ENCODE measurements at regions not wholly inside any gene's neighbourhood (a gene's known extent, or its start where the extent isn't known, plus 50 kb on each side); places are given as distances from the start of the nearest gene placed in this dataset.

DNA sequence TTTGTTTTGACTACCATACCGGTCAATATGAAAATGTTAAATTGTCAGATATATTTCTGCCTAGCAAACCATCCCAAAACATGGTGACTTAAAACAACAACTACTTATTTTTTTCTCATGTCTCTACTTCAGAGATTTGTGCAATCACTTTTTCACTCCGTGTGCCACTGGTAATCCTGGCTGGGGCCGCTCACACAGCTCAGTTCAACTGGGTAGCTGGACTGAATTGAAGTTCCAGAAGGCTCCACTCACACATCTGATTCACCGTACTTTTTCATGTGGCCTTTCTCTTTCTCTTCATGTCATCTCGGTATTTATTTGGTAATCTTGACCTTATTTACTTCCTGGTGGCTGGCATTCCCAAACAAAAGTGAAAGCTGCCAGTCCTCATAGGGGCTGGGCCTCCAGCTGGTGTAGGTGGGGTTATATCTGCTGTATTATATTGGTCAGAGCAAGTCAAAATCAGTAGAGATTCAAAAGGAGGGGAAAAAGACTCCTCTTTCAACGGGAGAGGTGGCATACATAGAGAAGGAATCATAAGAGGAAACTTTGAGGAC lies 513.9 kb upstream of the NXPH2 start:
- TF ChIP-seq, protein P1, sequence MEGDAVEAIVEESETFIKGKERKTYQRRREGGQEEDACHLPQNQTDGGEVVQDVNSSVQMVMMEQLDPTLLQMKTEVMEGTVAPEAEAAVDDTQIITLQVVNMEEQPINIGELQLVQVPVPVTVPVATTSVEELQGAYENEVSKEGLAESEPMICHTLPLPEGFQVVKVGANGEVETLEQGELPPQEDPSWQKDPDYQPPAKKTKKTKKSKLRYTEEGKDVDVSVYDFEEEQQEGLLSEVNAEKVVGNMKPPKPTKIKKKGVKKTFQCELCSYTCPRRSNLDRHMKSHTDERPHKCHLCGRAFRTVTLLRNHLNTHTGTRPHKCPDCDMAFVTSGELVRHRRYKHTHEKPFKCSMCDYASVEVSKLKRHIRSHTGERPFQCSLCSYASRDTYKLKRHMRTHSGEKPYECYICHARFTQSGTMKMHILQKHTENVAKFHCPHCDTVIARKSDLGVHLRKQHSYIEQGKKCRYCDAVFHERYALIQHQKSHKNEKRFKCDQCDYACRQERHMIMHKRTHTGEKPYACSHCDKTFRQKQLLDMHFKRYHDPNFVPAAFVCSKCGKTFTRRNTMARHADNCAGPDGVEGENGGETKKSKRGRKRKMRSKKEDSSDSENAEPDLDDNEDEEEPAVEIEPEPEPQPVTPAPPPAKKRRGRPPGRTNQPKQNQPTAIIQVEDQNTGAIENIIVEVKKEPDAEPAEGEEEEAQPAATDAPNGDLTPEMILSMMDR (conservative IDR thresholded peaks at IDR 0.05; ENCODE audit: low read length) = no peak
- no peak for TF ChIP-seq EZH2phosphoT487 (IDR thresholded peaks at IDR 0.05; ENCODE audit: borderline replicate concordance)
